ENCODE measurements at regions not wholly inside any gene's neighbourhood (a gene's known extent, or its start where the extent isn't known, plus 50 kb on each side); places are given as distances from the start of the nearest gene placed in this dataset.
"Not testable (repeated sequence)": the region's sequence is repeated elsewhere in the genome, so short reads cannot be mapped to it uniquely, and the experiment has no call there.

GRCh38 chr3:35295906-35296305 lies 343.4 kb upstream of the ARPP21 start:
- no peaks in the 10 kb centered on the region for H3K27me3 ChIP-seq
- TF ChIP-seq CTCF (IDR thresholded peaks at IDR 0.05; ENCODE audit: low read depth, low read length): no peak
- H3K9me3 ChIP-seq (ENCODE audit: low read depth): no peaks in the 10 kb centered on the region
- no peak for DNase-seq (ENCODE audit: low read depth in 1 of 2, low spot score in 1 of 2)
- no peak overlapping the region for H3K27ac ChIP-seq
- no peak overlapping the region for H3K4me3 ChIP-seq
- H3K4me1 ChIP-seq (ENCODE audit: low read depth): peaks cover 4% of the 10 kb centered on the region
- H3K36me3 ChIP-seq: no peaks in the 10 kb centered on the region

GRCh38 chr3:35296533-35296932 lies 342.8 kb upstream of the ARPP21 start:
- no peaks in the 10 kb centered on the region for H3K9me3 ChIP-seq (ENCODE audit: low read depth)
- DNase-seq (ENCODE audit: low read depth in 1 of 2, low spot score in 1 of 2): peak in 1 of 2 donors; percentile 18
- H3K4me3 ChIP-seq: no peak overlapping the region
- H3K4me1 ChIP-seq (ENCODE audit: low read depth): peaks cover 4% of the 10 kb centered on the region
- H3K27me3 ChIP-seq: no peaks in the 10 kb centered on the region
- H3K36me3 ChIP-seq: no peaks in the 10 kb centered on the region
- no peak for TF ChIP-seq CTCF (IDR thresholded peaks at IDR 0.05; ENCODE audit: low read depth, low read length)
- no peak overlapping the region for H3K27ac ChIP-seq

GRCh38 chr3:35296944-35297343 lies 342.4 kb upstream of the ARPP21 start:
- H3K36me3 ChIP-seq; DNase-seq (ENCODE audit: low read depth in 1 of 2, low spot score in 1 of 2); H3K4me1 ChIP-seq (ENCODE audit: low read depth); H3K4me3 ChIP-seq; H3K9me3 ChIP-seq (ENCODE audit: low read depth); H3K27ac ChIP-seq; H3K27me3 ChIP-seq: not testable (repeated sequence)

- Histone ChIP-seq H3K9me3 (ENCODE audit: low read depth) (no peaks in the 10 kb centered on the region), H3K4me1 (ENCODE audit: low read depth) (no peaks in the 10 kb centered on the region), H3K27me3 (no peaks in the 10 kb centered on the region), H3K27ac (no peak overlapping the region), H3K4me3 (no peak overlapping the region), H3K36me3 (no peaks in the 10 kb centered on the region)
- DNase-seq (ENCODE audit: low read depth in 1 of 2, low spot score in 1 of 2): no peak
- TF ChIP-seq CTCF (IDR thresholded peaks at IDR 0.05; ENCODE audit: low read depth, low read length): no peak
Observed at GRCh38 chr3:35305406-35305805, 333.9 kb upstream of the ARPP21 start.

- Histone ChIP-seq H3K4me3 (no peak overlapping the region), H3K27me3 (no peaks in the 10 kb centered on the region), H3K27ac (no peak overlapping the region), H3K4me1 (ENCODE audit: low read depth) (no peaks in the 10 kb centered on the region), H3K36me3 (no peaks in the 10 kb centered on the region), H3K9me3 (ENCODE audit: low read depth) (no peaks in the 10 kb centered on the region)
- no peak for TF ChIP-seq CTCF (IDR thresholded peaks at IDR 0.05; ENCODE audit: low read depth, low read length)
- no peak for DNase-seq (ENCODE audit: low read depth in 1 of 2, low spot score in 1 of 2)
Observed at GRCh38 chr3:35307296-35307695, 332.0 kb upstream of the ARPP21 start.

- not testable (repeated sequence) for DNase-seq (ENCODE audit: low read depth in 1 of 2, low spot score in 1 of 2); H3K4me1 ChIP-seq (ENCODE audit: low read depth); H3K9me3 ChIP-seq (ENCODE audit: low read depth); H3K4me3 ChIP-seq; H3K36me3 ChIP-seq; H3K27ac ChIP-seq; H3K27me3 ChIP-seq
Observed at GRCh38 chr3:35316841-35317240, 322.5 kb upstream of the ARPP21 start.

Data from cardiac muscle cell (in vitro differentiated cells and primary cell).